ENCODE measurements at regions not wholly inside any gene's neighbourhood (a gene's known extent, or its start where the extent isn't known, plus 50 kb on each side); places are given as distances from the start of the nearest gene placed in this dataset.

DNA sequence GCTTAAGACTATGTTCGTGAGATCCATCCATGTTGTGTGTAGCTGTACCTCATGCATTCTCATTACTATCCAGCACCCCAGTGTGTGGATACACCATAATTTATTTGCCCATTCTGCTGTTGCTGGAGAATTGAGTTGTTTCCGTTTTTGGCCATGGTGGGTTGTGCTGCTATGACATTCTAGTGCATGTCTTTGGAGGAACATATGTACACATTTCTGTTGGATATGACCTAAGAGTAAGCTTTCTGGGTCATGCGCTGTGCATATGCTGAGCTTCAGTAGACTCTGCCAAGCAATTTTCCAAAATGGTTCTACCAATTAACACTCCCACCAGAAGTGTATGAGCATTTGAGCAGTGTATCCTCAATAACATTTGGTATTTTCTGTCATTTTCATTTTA is 316.6 kb downstream of the MIAT start:
- Histone ChIP-seq H3K9me3 (replicated peaks in 1 of 3) (no peaks in the 10 kb centered on the region), H3K4me1 (replicated peaks in 1 of 2) (no peaks in the 10 kb centered on the region), H3K36me3 (replicated peaks in 1 of 2) (no peaks in the 10 kb centered on the region), H3K27ac (no peak overlapping the region), H3K4me3 (no peak overlapping the region), H3K27me3 (peaks cover 3% of the 10 kb centered on the region)
- intact Hi-C loops (cut with DNase I) = no loop called here
- TF ChIP-seq POLR2A (IDR thresholded peaks at IDR 0.05) = no peak
- TF ChIP-seq, protein P1, sequence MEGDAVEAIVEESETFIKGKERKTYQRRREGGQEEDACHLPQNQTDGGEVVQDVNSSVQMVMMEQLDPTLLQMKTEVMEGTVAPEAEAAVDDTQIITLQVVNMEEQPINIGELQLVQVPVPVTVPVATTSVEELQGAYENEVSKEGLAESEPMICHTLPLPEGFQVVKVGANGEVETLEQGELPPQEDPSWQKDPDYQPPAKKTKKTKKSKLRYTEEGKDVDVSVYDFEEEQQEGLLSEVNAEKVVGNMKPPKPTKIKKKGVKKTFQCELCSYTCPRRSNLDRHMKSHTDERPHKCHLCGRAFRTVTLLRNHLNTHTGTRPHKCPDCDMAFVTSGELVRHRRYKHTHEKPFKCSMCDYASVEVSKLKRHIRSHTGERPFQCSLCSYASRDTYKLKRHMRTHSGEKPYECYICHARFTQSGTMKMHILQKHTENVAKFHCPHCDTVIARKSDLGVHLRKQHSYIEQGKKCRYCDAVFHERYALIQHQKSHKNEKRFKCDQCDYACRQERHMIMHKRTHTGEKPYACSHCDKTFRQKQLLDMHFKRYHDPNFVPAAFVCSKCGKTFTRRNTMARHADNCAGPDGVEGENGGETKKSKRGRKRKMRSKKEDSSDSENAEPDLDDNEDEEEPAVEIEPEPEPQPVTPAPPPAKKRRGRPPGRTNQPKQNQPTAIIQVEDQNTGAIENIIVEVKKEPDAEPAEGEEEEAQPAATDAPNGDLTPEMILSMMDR (IDR thresholded peaks at IDR 0.05) = no peak
- DNase-seq = no peak
- WGBS, 4 donors = 76 to 90% (median 85%) methylated on average over 3 of the region's 3 CpGs

DNA sequence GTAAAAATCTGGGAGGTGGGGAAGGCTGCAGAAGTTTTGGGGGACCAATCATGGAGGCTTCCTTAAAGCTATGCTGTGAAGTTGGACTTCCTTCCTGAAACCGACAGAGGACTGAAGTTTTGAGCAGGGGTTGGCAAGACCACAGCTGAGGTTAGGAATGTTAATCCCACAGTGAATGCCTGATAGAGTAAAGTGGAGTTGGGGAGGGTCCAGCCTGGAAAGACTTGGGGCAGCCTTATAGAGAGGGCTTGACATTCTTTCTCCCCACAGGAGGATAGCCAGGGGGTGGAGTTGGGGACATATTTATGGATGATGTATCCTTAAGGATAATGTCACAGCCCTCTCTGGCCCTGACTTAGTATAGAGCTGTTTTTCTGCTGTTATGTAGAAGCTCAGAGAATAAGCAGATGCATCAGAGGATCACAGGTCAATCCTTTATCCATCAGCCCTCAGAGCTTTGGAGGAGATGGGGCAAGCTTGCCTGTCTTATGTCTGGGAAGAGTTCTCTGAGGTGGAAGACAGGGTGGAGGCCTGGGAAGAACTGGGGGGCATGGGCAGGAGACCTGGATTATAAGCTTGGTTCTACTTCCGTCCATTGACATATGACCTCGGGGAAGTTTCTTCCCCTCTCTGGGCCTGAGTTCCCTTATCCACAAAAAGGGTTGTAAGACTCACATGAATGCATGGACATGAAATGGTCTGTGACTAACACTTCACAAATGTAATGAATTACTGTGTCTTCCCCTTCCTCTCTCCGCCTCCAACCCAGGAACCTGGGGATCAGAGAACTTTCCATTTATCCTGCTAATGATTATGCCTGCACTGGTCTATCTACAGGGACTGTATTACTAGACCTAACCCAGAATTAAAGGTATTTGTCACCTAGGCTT is 317.8 kb downstream of the MIAT start:
- TF ChIP-seq, protein P1 (IDR thresholded peaks at IDR 0.05) = no peak
- no peak for TF ChIP-seq POLR2A (IDR thresholded peaks at IDR 0.05)
- H3K4me1 ChIP-seq (replicated peaks in 1 of 2) = no peaks in the 10 kb centered on the region
- H3K27ac ChIP-seq = no peak overlapping the region
- H3K9me3 ChIP-seq (replicated peaks in 1 of 3) = no peaks in the 10 kb centered on the region
- no peak for DNase-seq
- H3K27me3 ChIP-seq = peaks cover 3% of the 10 kb centered on the region
- H3K4me3 ChIP-seq = no peak overlapping the region
- H3K36me3 ChIP-seq (replicated peaks in 1 of 2) = no peaks in the 10 kb centered on the region
- intact Hi-C loops (cut with DNase I) = no loop called here
- 66 to 71% (median 70%) methylated on average over 4 of the region's 4 CpGs for WGBS, 4 donors

DNA sequence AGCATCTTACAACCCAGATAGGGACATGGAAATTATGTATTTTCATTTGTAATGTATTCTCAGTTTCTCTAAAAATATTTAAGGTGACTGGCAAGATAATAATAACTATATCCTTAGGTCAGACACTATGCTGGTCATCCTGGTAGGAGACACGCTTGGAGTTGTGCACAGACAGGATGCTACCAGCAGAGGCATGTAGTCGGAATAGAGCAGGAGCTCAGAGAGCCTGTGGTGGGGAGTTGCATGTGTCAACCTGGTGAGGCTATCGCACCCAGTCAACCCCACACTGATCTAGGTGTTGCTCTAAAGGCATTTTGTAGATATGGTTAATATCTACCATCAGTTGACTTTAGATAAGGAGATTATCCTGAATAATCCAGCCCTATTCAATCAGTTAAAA is 318.5 kb downstream of the MIAT start:
- no peak overlapping the region for H3K27ac ChIP-seq
- peaks cover 3% of the 10 kb centered on the region for H3K27me3 ChIP-seq
- WGBS, 4 donors = 77 to 92% (median 87%) methylated on average over 3 of the region's 3 CpGs
- no peak for TF ChIP-seq POLR2A (IDR thresholded peaks at IDR 0.05)
- TF ChIP-seq, protein P1 (IDR thresholded peaks at IDR 0.05) = no peak
- H3K4me1 ChIP-seq (replicated peaks in 1 of 2) = no peaks in the 10 kb centered on the region
- no peak for DNase-seq
- intact Hi-C loops (cut with DNase I) = no loop called here
- H3K36me3 ChIP-seq (replicated peaks in 1 of 2) = no peaks in the 10 kb centered on the region
- no peak overlapping the region for H3K4me3 ChIP-seq
- no peaks in the 10 kb centered on the region for H3K9me3 ChIP-seq (replicated peaks in 1 of 3)

DNA sequence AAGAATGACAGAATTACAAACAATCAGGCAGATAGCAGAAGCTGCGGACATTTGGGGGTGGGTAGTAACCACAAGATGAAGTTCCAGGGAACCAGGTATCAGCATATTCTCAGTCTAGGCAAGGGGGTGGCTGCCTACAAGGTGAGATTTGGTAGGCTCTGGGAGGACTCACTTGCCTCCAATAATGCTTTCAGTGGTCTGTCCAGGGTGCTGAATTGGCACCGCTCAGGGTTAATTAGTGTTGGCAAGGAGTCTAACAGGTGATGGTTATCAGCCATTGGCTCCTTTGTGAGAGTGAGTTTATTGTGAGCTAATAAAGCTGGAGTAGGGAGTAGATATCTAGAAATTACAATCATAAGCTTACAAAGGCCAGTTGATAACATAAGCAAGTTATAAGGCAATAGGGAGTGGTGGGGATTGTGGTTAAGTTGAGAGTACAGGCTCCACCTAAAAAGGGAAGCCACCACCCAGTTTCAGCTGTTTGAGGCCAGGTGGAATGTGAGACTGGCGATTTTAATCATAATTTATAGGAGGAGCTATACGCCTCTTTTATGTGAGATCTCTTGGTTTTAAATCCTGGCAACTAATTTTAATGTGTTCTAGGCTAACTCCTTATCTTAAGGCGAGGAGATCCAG is 320.5 kb downstream of the MIAT start:
- intact Hi-C loops (cut with DNase I) = no loop called here
- DNase-seq = no peak
- H3K36me3 ChIP-seq (replicated peaks in 1 of 2) = no peaks in the 10 kb centered on the region
- no peak overlapping the region for H3K4me3 ChIP-seq
- peaks cover 3% of the 10 kb centered on the region for H3K27me3 ChIP-seq
- 60 to 79% (median 68%) methylated on average over 5 of the region's 5 CpGs for WGBS, 4 donors
- no peak for TF ChIP-seq POLR2A (IDR thresholded peaks at IDR 0.05)
- TF ChIP-seq, protein P1 (IDR thresholded peaks at IDR 0.05) = no peak
- H3K27ac ChIP-seq = no peak overlapping the region
- no peaks in the 10 kb centered on the region for H3K9me3 ChIP-seq (replicated peaks in 1 of 3)
- H3K4me1 ChIP-seq (replicated peaks in 1 of 2) = no peaks in the 10 kb centered on the region

All from adrenal gland (tissue), 9 donors.